ENCODE measurements at regions not wholly inside any gene's neighbourhood (a gene's known extent, or its start where the extent isn't known, plus 50 kb on each side); places are given as distances from the start of the nearest gene placed in this dataset.

DNA sequence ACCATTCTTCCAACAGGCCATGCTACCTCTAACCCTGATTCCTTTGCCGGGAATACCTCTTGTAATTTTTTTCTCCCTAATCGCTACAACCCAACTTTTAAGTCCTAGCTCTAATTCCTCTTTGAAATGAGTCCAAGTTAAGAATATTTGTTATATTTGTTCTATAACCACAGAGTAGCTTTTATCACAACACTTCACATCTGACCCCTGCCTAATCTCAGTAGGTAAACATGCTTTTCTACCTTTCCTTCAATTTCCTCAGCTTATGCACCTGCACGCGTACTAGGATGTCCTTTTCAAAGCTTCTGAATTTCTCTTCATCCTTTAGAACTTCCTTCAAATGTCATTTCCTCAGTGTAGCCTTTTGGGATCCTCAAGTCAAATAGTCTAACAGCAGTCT is 915.5 kb upstream of the LCORL start:
- POLR2A ChIA-PET, result no interaction called here
- Histone ChIP-seq H3K9me3 (ENCODE audit: control insufficient read depth, insufficient read depth, low read depth, low read length) (no peaks in the 10 kb centered on the region), H3K36me3 (ENCODE audit: control insufficient read depth, insufficient read depth, low read length) (no peaks in the 10 kb centered on the region), H3K4me3 (ENCODE audit: low read depth in 2 of 2, low read length in 2 of 2) (no peak overlapping the region), H3K27me3 (ENCODE audit: control insufficient read depth, insufficient read depth, low read length) (no peaks in the 10 kb centered on the region), H3K4me1 (ENCODE audit: control insufficient read depth, insufficient read depth, low read length) (no peaks in the 10 kb centered on the region), H3K27ac (ENCODE audit: low read length) (no peak overlapping the region)
- TF ChIP-seq POLR2AphosphoS5 (IDR thresholded peaks at IDR 0.05; ENCODE audit: low read depth, low read length) (no peak), SIN3A (IDR thresholded peaks at IDR 0.05; ENCODE audit: borderline replicate concordance, insufficient read depth, low read depth, low read length) (no peak), TCF7L2 (IDR thresholded peaks at IDR 0.05; ENCODE audit: low read depth, low read length) (no peak)
- TF ChIP-seq, protein P1, sequence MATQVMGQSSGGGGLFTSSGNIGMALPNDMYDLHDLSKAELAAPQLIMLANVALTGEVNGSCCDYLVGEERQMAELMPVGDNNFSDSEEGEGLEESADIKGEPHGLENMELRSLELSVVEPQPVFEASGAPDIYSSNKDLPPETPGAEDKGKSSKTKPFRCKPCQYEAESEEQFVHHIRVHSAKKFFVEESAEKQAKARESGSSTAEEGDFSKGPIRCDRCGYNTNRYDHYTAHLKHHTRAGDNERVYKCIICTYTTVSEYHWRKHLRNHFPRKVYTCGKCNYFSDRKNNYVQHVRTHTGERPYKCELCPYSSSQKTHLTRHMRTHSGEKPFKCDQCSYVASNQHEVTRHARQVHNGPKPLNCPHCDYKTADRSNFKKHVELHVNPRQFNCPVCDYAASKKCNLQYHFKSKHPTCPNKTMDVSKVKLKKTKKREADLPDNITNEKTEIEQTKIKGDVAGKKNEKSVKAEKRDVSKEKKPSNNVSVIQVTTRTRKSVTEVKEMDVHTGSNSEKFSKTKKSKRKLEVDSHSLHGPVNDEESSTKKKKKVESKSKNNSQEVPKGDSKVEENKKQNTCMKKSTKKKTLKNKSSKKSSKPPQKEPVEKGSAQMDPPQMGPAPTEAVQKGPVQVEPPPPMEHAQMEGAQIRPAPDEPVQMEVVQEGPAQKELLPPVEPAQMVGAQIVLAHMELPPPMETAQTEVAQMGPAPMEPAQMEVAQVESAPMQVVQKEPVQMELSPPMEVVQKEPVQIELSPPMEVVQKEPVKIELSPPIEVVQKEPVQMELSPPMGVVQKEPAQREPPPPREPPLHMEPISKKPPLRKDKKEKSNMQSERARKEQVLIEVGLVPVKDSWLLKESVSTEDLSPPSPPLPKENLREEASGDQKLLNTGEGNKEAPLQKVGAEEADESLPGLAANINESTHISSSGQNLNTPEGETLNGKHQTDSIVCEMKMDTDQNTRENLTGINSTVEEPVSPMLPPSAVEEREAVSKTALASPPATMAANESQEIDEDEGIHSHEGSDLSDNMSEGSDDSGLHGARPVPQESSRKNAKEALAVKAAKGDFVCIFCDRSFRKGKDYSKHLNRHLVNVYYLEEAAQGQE (IDR thresholded peaks at IDR 0.05; ENCODE audit: insufficient read depth in 1 of 2, low read depth in 2 of 2, low read length in 1 of 2), result no peak
- TF ChIP-seq, protein P2, sequence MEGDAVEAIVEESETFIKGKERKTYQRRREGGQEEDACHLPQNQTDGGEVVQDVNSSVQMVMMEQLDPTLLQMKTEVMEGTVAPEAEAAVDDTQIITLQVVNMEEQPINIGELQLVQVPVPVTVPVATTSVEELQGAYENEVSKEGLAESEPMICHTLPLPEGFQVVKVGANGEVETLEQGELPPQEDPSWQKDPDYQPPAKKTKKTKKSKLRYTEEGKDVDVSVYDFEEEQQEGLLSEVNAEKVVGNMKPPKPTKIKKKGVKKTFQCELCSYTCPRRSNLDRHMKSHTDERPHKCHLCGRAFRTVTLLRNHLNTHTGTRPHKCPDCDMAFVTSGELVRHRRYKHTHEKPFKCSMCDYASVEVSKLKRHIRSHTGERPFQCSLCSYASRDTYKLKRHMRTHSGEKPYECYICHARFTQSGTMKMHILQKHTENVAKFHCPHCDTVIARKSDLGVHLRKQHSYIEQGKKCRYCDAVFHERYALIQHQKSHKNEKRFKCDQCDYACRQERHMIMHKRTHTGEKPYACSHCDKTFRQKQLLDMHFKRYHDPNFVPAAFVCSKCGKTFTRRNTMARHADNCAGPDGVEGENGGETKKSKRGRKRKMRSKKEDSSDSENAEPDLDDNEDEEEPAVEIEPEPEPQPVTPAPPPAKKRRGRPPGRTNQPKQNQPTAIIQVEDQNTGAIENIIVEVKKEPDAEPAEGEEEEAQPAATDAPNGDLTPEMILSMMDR (IDR thresholded peaks at IDR 0.05), result no peak
- no peak for DNase-seq (ENCODE audit: low read depth, low spot score)
- intact Hi-C loops (cut with micrococcal nuclease; ENCODE audit: unreplicated experiment) (no loop called here), in situ Hi-C loops (cut with HindIII; ENCODE audit: low pct_unique_long_range_greater_than_20kb, low sequenced_read_pairs) (no loop called here)
- no peak for ATAC-seq
- no TSS peak for BruUV-seq (replicated peaks)
- CTCF ChIA-PET, result no interaction called here

DNA sequence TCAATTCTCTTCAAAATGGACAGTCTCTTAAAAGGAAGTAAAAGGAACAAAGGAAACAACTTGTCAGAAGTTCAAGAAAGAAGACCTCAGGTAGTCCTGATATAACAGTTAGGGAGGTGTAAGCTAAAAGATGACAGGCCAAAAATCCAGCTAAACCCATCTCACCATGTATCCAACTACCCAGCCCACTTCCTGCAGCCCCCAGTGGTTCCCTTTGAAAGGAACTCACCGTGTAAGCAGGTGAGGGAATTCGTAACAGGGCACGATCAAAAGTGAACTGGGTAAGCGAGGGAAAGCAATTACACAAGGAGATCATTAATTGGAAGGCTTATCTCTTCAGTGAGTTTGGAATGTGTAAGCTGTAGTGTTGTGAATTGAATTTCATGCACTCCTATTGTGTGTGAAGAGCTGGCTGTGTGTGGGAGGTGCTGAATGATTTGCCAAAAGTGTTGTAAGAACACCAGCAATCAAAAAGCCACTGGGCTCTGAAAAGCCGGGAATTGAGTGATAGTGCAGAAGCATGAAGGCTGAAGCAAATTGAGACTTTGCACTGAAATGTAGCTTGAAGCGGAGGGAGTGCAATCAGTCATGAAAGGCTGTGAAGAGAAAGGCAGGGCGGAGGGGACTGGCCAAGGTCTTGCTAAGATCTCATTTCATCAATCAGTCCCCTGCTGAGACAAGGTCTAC is 914.2 kb upstream of the LCORL start:
- ATAC-seq, result no peak
- CTCF ChIA-PET, result no interaction called here
- Histone ChIP-seq H3K9me3 (ENCODE audit: control insufficient read depth, insufficient read depth, low read depth, low read length) (no peaks in the 10 kb centered on the region), H3K36me3 (ENCODE audit: control insufficient read depth, insufficient read depth, low read length) (no peaks in the 10 kb centered on the region), H3K27ac (ENCODE audit: low read length) (no peak overlapping the region), H3K4me3 (ENCODE audit: low read depth in 2 of 2, low read length in 2 of 2) (no peak overlapping the region), H3K4me1 (ENCODE audit: control insufficient read depth, insufficient read depth, low read length) (no peaks in the 10 kb centered on the region), H3K27me3 (ENCODE audit: control insufficient read depth, insufficient read depth, low read length) (no peaks in the 10 kb centered on the region)
- in situ Hi-C loops (cut with HindIII; ENCODE audit: low pct_unique_long_range_greater_than_20kb, low sequenced_read_pairs), result no loop called here
- POLR2A ChIA-PET, result no interaction called here
- TF ChIP-seq POLR2AphosphoS5 (IDR thresholded peaks at IDR 0.05; ENCODE audit: low read depth, low read length) (no peak), SIN3A (IDR thresholded peaks at IDR 0.05; ENCODE audit: borderline replicate concordance, insufficient read depth, low read depth, low read length) (no peak), TCF7L2 (IDR thresholded peaks at IDR 0.05; ENCODE audit: low read depth, low read length) (no peak)
- TF ChIP-seq, protein P2 (IDR thresholded peaks at IDR 0.05), result no peak
- TF ChIP-seq, protein P1 (IDR thresholded peaks at IDR 0.05; ENCODE audit: insufficient read depth in 1 of 2, low read depth in 2 of 2, low read length in 1 of 2), result no peak
- no peak for DNase-seq (ENCODE audit: low read depth, low spot score)
- no TSS peak for BruUV-seq (replicated peaks)
- intact Hi-C loops (cut with micrococcal nuclease; ENCODE audit: unreplicated experiment), result no loop called here

All from Panc1 (cell line).